Coronary artery (tissue), 2 donors: ENCODE measurements at regions not wholly inside any gene's neighbourhood (a gene's known extent, or its start where the extent isn't known, plus 50 kb on each side); places are given as distances from the start of the nearest gene placed in this dataset.

ENCODE experiments used
- DNase-seq: peaks from one replicate; pipeline ENCODE4 v3.0.0-alpha.2; 2017; ENCODE audit warnings: low spot score
- H3K27ac ChIP-seq, 2 donors: fragments of 200-600 bp; sonication (generic); one replicate each; pipeline ENCODE4 v1.5.1; 2016 to 2019
- H3K4me3 ChIP-seq: fragments of 200-600 bp; sonication (generic); 2 replicates; pipeline ENCODE4 v1.5.1; 2016; ENCODE audit warnings: mild to moderate bottlenecking, moderate library complexity
- CTCF ChIP-seq: fragments of 200-600 bp; sonication (generic); IDR thresholded peaks from one replicate; pipeline ENCODE4 v1.5.1; 2019; ENCODE audit warnings: antibody characterized with exemption

- DNase-seq: no peak
- no peak overlapping the region for H3K27ac ChIP-seq
- no peak overlapping the region for H3K4me3 ChIP-seq
- no peak for TF ChIP-seq CTCF
These were observed 127.4 kb upstream of the TMEM161B start for GRCh38 chr5:88396000-88396535.

GRCh38 chr5:88395264-88395663 is 126.6 kb upstream of the TMEM161B start:
- no peak for TF ChIP-seq CTCF
- H3K27ac ChIP-seq: no peak overlapping the region
- no peak for DNase-seq
- H3K4me3 ChIP-seq: no peak overlapping the region

GRCh38 chr5:88394536-88395175 is 126.0 kb upstream of the TMEM161B start:
- H3K27ac ChIP-seq: no peak overlapping the region
- no peak for DNase-seq
- H3K4me3 ChIP-seq: no peak overlapping the region
- TF ChIP-seq CTCF: no peak

- TF ChIP-seq CTCF: no peak
- Histone ChIP-seq H3K4me3 (no peak overlapping the region), H3K27ac (no peak overlapping the region)
- DNase-seq: no peak
These were observed 125.3 kb upstream of the TMEM161B start for GRCh38 chr5:88393716-88394535.

GRCh38 chr5:88393042-88393441 is 124.4 kb upstream of the TMEM161B start:
- no peak for TF ChIP-seq CTCF
- no peak overlapping the region for H3K4me3 ChIP-seq
- DNase-seq: no peak
- no peak overlapping the region for H3K27ac ChIP-seq

GRCh38 chr5:88391991-88392390 is 123.3 kb upstream of the TMEM161B start:
- no peak for DNase-seq
- no peak overlapping the region for H3K4me3 ChIP-seq
- no peak for TF ChIP-seq CTCF
- H3K27ac ChIP-seq: no peak overlapping the region
